Muscle of arm (tissue), 1 donor: ENCODE measurements at regions not wholly inside any gene's neighbourhood (a gene's known extent, or its start where the extent isn't known, plus 50 kb on each side); places are given as distances from the start of the nearest gene placed in this dataset.
A peak's percentile ranks its signal among the peaks of the same experiment; 100 is the strongest.
"Not testable (repeated sequence)": the region's sequence is repeated elsewhere in the genome, so short reads cannot be mapped to it uniquely, and the experiment has no call there.

Source experiments
- DNase-seq: peaks from one replicate; pipeline ENCODE4 v3.0.0-alpha.2; 2013

GRCh38 chr17:21470422-21470821, 94.3 kb downstream of the KCNJ12 start:
- not testable (repeated sequence) for DNase-seq

GRCh38 chr17:21470861-21471260, 94.7 kb downstream of the KCNJ12 start:
- no peak for DNase-seq

- DNase-seq, result no peak
These were observed 98.7 kb downstream of the KCNJ12 start for GRCh38 chr17:21474815-21475214.

GRCh38 chr17:21475571-21475970, 99.4 kb downstream of the KCNJ12 start:
- DNase-seq, result no peak

- no peak for DNase-seq
These were observed 100.7 kb downstream of the KCNJ12 start for GRCh38 chr17:21476867-21477266.

DNA sequence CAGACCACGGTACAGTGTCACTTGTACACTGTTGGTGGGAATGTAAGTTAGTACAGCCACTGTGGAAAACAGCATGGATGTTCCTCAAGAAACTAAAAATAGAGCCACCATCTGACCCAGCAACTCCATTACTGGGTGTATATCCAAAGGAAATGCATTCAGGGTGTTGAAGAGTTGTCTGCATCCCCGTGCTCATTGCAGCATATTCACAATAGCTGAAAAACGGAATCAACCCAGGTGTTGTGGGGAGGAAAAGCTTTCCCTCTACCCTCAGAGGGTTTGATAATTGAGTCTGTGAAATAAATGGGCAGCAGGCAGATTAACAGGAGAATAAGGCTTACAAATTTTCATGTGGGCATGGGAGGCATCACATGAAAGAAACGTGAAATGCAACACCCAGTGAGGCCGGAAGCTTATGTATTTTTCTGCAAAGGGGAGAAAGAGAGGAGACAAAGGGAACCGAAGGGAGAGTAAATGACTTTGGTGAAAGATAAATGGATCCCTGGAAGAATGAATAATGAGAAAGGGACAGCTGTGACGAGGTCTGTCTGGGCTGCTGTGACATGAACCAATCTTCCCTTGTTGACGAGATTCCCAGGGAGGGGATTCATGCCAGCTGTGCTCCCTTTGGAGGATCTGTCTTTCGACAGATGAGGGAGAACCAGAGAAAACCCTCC, 106.2 kb downstream of the KCNJ12 start:
- no peak for DNase-seq

DNA sequence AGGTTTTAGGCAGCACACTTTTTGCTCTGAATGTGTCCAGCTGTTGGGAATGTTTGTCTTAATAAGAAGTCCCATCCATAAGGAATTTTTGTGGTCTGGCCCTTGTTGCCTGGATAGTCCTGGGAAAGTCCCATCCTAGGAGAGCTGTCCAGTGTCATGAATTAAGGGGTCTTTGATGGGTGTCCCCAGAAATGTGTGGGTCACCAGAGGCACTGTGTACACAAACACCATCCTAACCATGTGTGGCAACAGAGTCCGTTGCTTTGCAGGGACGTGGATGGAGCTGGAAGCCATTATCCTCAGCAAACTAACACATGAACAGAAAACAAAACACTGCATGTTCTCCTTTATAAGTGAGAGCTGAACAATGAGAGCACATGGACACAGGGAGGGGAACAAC, 111.9 kb downstream of the KCNJ12 start:
- not testable (repeated sequence) for DNase-seq

- DNase-seq, result no peak
These were observed 117.8 kb downstream of the KCNJ12 start for GRCh38 chr17:21493993-21494392.

DNA sequence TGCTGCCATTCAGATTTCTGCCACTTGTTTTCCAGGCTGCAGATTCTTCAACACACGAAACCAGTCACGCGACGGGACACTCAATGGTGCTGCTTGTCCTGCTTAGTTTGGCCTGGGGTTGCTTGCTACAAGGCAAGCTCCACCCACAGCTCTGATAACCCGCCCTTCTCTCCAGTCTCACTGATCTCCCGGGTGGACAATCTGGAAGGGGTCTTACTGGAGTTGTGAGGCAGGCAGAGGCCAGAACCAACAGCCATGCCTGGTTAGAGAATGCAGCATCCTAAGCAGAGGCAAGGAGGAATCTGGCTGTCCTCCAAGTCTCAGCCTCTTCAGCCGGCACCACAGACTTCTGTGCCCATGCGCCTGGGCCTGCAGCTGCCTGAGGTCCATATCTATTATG, 119.1 kb downstream of the KCNJ12 start:
- no peak for DNase-seq

- no peak for DNase-seq
These were observed 123.9 kb downstream of the KCNJ12 start for GRCh38 chr17:21500064-21500463.

- DNase-seq, result not testable (repeated sequence)
These were observed 126.0 kb downstream of the KCNJ12 start for GRCh38 chr17:21501927-21502700.

- no peak for DNase-seq
These were observed 130.0 kb downstream of the KCNJ12 start for GRCh38 chr17:21505819-21506815.

DNA sequence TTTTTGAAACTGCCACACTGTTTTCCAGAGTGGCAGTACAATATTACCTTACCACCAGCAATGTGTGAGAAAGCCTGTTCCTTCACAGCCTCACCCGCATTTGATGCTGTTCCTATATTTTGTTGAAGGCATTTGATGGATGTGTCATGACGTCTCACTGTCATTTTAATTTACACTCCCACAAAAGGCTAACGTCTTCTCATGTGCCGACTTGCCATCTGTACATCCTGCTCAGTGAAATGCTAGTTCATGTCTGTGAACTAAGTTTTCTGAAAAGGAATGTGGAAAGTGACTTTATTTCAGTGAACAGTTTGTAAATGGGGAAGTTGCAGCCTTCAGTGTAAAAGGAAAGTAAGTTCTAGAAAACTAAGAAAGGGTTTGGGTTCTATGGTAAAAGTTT, 131.6 kb downstream of the KCNJ12 start:
- DNase-seq, result not testable (repeated sequence)

GRCh38 chr17:21508211-21508610, 132.1 kb downstream of the KCNJ12 start:
- no peak for DNase-seq

- not testable (repeated sequence) for DNase-seq
These were observed 133.2 kb downstream of the KCNJ12 start for GRCh38 chr17:21509356-21509755.

DNA sequence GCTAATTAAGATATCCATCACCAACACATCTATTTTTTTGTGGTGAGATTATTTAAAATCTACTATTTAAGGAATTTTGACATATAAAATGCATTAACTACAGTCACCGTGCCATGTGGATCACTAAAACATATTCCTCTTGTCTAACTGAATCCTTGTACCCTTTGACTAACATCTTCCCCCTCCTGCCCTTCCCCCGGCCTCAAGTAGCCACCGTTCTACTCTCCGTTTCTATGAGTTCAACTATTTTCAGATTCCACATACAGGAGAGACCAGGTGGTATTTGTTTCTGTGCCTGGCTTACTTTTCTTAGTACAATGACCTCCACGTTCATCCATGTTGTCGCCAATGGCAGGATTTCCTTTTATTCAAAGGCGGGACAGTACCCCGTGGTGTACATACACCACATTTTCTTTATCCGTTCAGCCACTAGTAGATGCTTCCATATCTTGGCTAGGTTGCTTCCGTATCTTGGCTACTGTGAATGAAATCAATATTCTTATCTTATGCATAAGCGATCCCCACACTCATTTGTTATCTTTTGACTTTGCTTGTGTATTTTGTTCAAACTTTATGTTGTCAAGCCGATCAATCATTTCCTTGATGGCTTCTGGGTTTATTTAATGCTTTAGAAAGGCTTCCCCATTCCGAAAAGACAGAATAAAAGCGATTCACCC, 134.7 kb downstream of the KCNJ12 start:
- DNase-seq, result no peak

DNA sequence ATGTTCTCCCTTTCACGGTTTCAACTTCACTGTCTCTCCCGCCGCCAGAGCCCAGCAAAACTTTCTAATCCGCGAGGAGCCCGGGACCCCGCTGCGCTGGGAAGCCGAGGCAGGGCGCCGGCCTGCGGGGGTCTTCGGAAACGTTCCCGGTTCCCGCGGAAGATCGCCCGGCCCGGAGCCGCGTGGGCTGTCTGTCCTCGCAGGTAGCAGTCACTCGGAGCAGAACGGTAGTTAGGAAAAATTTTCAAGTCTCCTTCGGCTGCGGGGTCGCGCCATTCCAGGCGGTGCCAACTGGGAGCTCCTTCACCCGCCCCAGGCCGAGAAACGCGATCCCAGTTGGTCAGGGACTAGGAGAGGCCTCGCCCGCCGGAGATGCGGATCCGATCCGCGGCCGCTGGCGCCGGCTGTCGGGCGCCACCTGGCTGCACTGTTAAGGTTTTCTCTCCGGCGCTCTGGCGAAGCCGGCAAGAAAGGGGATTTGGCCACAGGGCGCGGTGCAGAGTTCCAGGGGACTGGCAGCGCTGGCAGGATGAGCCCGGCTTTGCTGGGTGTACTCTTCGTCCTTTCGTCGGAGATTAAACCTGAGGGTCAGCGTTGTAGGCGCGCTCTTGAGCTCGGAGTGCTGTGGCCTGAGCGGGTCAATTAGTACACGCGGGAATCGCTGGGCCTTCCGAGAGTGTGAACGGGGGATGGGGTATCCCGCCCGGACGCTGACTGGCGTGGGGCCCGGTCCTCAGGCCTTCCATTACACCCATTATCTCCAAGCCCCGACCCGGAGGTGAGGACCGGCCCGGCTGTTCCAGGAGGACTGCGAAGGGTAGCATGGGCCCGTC, 135.4 kb downstream of the KCNJ12 start:
- peak; percentile 78 for DNase-seq

- DNase-seq, result no peak
These were observed 136.3 kb downstream of the KCNJ12 start for GRCh38 chr17:21512307-21513011.

- DNase-seq, result peak; percentile 78
These were observed 136.9 kb downstream of the KCNJ12 start for GRCh38 chr17:21513012-21513570.

- DNase-seq, result not testable (repeated sequence)
These were observed 138.4 kb downstream of the KCNJ12 start for GRCh38 chr17:21514567-21514966.
